H1 (cell line): ENCODE measurements at regions not wholly inside any gene's neighbourhood (a gene's known extent, or its start where the extent isn't known, plus 50 kb on each side); places are given as distances from the start of the nearest gene placed in this dataset.

Experiments used
- CTCF ChIA-PET: fragments of 300-600 bp; sonication (Branson Sonifier 250); formaldehyde crosslinking; loops from one replicate; lab custom pipeline; 2021; ENCODE audit not compliant: partially characterized antibody; lab: Charles Lee
- POLR2A ChIA-PET: fragments of 300-600 bp; sonication (Branson Sonifier 250); formaldehyde crosslinking; loops from one replicate; lab custom pipeline; 2021; ENCODE audit warnings: inconsistent platforms; ENCODE audit not compliant: partially characterized antibody; lab: Charles Lee
- DNase-seq, 2 experiments: peaks; one replicate each; pipeline versions ENCODE4 v3.0.0 to v3.0.0-alpha.2; 2010 to 2022; ENCODE audit warnings: low spot score in 2 of 2, low read depth in 1 of 2, mixed read lengths in 1 of 2
- FAIRE-seq: peaks from 2 replicates; lab custom pipeline; 2011; peaks lifted over from hg19 to GRCh38; lab: Jason Lieb, UNC
- H2AFZ ChIP-seq: 2 replicates; pipeline ENCODE4 v1.8.1; 2012; ENCODE audit warnings: low read length, inconsistent platforms
- H2AK5ac ChIP-seq: 2 replicates; pipeline ENCODE4 v1.6.1; 2013; ENCODE audit warnings: low read depth, low read length
- H2BK120ac ChIP-seq: replicated peaks from 2 replicates; pipeline ENCODE3; 2013; ENCODE audit warnings: low read depth, low read length, inconsistent platforms
- H2BK12ac ChIP-seq: 2 replicates; pipeline ENCODE4 v1.6.1; 2013; ENCODE audit warnings: low read depth, low read length
- H2BK15ac ChIP-seq: 2 replicates; pipeline ENCODE4 v1.6.1; 2013; ENCODE audit warnings: low read length
- H2BK20ac ChIP-seq: 2 replicates; pipeline ENCODE4 v1.6.1; 2013; ENCODE audit warnings: low read length
- H2BK5ac ChIP-seq: 2 replicates; pipeline ENCODE4 v1.6.1; 2013; ENCODE audit warnings: low read depth, low read length
- H3K14ac ChIP-seq: 2 replicates; pipeline ENCODE4 v1.6.1; 2013; ENCODE audit warnings: inconsistent platforms; ENCODE audit not compliant: insufficient read length
- H3K18ac ChIP-seq: 2 replicates; pipeline ENCODE4 v1.6.1; 2013; ENCODE audit warnings: low read length; ENCODE audit errors: extremely low read depth
- H3K23ac ChIP-seq: 2 replicates; pipeline ENCODE4 v1.6.1; 2013; ENCODE audit warnings: inconsistent platforms; ENCODE audit not compliant: insufficient read length
- H3K23me2 ChIP-seq: 2 replicates; pipeline ENCODE4 v1.6.1; 2013; ENCODE audit warnings: low read depth, low read length
- H3K27ac ChIP-seq: 2 replicates; pipeline ENCODE4 v1.6.1; 2011; ENCODE audit warnings: low read depth, low read length, inconsistent platforms
- H3K27me3 ChIP-seq, 4 experiments: replicated peaks in 1 of 4; 1 replicate in 1 of 4; 2 replicates in 3 of 4; pipeline versions ENCODE4 v1.6.1 to v1.8.1; 2011 to 2013; ENCODE audit warnings: low read length in 3 of 4, mild to moderate bottlenecking in 3 of 4, inconsistent platforms in 2 of 4, mixed read lengths in 2 of 4, moderate library complexity in 1 of 4; ENCODE audit not compliant: control insufficient read depth in 3 of 4, insufficient read depth in 3 of 4; ENCODE audit errors: extremely low read depth in 1 of 4
- H3K36me3 ChIP-seq, 4 experiments: 2 replicates each; pipeline versions ENCODE4 v1.6.1 to v1.8.1; 2011 to 2013; ENCODE audit warnings: mild to moderate bottlenecking in 4 of 4, low read length in 3 of 4, moderate library complexity in 2 of 4, control low read depth in 1 of 4, inconsistent platforms in 1 of 4; ENCODE audit not compliant: insufficient read depth in 4 of 4, control insufficient read depth in 2 of 4
- H3K4ac ChIP-seq: replicated peaks from 2 replicates; pipeline ENCODE3; 2013; ENCODE audit warnings: low read length, low read depth, mixed read lengths, inconsistent platforms; ENCODE audit not compliant: insufficient read length
- H3K4me1 ChIP-seq, 4 experiments: replicated peaks in 1 of 4; 1 replicate in 1 of 4; 2 replicates in 3 of 4; pipeline versions ENCODE4 v1.6.1 to v1.8.1; 2011 to 2013; ENCODE audit warnings: low read length in 3 of 4, inconsistent platforms in 2 of 4, mixed read lengths in 1 of 4; ENCODE audit not compliant: insufficient read depth in 4 of 4, control insufficient read depth in 3 of 4
- H3K4me2 ChIP-seq, 2 experiments: 2 replicates each; pipeline versions ENCODE4 v1.6.1 to v1.8.1; 2011 to 2013; ENCODE audit warnings: low read depth in 2 of 2, low read length in 2 of 2, control low read depth in 1 of 2, inconsistent platforms in 1 of 2, mild to moderate bottlenecking in 1 of 2; ENCODE audit not compliant: insufficient read depth in 1 of 2
- H3K4me3 ChIP-seq, 4 experiments: fragments of 200-600, 300-600 bp in 1 of 4; sonication (generic), shearing (Covaris generic), sonication (Bioruptor Twin) in 1 of 4; 2 replicates each; pipeline versions ENCODE4 v1.5.1 to v1.8.1; 2011 to 2016; ENCODE audit warnings: low read length in 4 of 4, low read depth in 3 of 4, control low read depth in 2 of 4, inconsistent platforms in 2 of 4, mild to moderate bottlenecking in 2 of 4, mixed read lengths in 1 of 4, moderate library complexity in 1 of 4; ENCODE audit not compliant: insufficient read depth in 2 of 4; ENCODE audit errors: extremely low read depth in 1 of 4
- H3K56ac ChIP-seq: replicated peaks from 2 replicates; pipeline ENCODE3; 2013; ENCODE audit warnings: low read depth, mild to moderate bottlenecking, mixed read lengths, low read length, inconsistent platforms; ENCODE audit not compliant: insufficient read length
- H3K79me1 ChIP-seq: 2 replicates; pipeline ENCODE4 v1.6.1; 2013; ENCODE audit warnings: low read depth, low read length, control low read depth
- H3K79me2 ChIP-seq, 2 experiments: 2 replicates each; pipeline versions ENCODE4 v1.6.1 to v1.8.1; 2012 to 2013; ENCODE audit warnings: low read length in 2 of 2, mild to moderate bottlenecking in 2 of 2, inconsistent platforms in 1 of 2; ENCODE audit not compliant: insufficient read depth in 2 of 2, control insufficient read depth in 1 of 2
- H3K9ac ChIP-seq, 4 experiments: replicated peaks in 1 of 4; 1 replicate in 1 of 4; 2 replicates in 3 of 4; pipeline versions ENCODE4 v1.6.1 to v1.8.1; 2011 to 2013; ENCODE audit warnings: low read depth in 3 of 4, low read length in 3 of 4, control low read depth in 2 of 4, mild to moderate bottlenecking in 2 of 4, moderate library complexity in 2 of 4, inconsistent platforms in 1 of 4; ENCODE audit errors: extremely low read depth in 1 of 4
- H3K9me3 ChIP-seq, 2 experiments: 2 replicates each; pipeline versions ENCODE4 v1.6.1 to v1.8.1; 2012 to 2013; ENCODE audit warnings: mild to moderate bottlenecking in 2 of 2, moderate library complexity in 2 of 2, control low read depth in 1 of 2, inconsistent platforms in 1 of 2, low read depth in 1 of 2, low read length in 1 of 2, mixed read lengths in 1 of 2; ENCODE audit not compliant: insufficient read depth in 2 of 2
- H4K20me1 ChIP-seq, 2 experiments: replicated peaks in 1 of 2; 2 replicates each; pipeline versions ENCODE3 to v1.8.1; 2011 to 2013; ENCODE audit warnings: inconsistent platforms in 2 of 2, low read length in 2 of 2, mild to moderate bottlenecking in 1 of 2; ENCODE audit not compliant: insufficient read depth in 2 of 2, control insufficient read depth in 1 of 2
- H4K5ac ChIP-seq: 2 replicates; pipeline ENCODE4 v1.6.1; 2013; ENCODE audit warnings: low read length, low read depth, mixed read lengths, inconsistent platforms; ENCODE audit not compliant: insufficient read length
- H4K8ac ChIP-seq: 2 replicates; pipeline ENCODE4 v1.8.0; 2013; ENCODE audit warnings: mild to moderate bottlenecking, moderate library complexity, low read length, inconsistent platforms; ENCODE audit not compliant: insufficient read depth; ENCODE audit errors: extremely low read depth
- H4K91ac ChIP-seq: replicated peaks from 2 replicates; pipeline ENCODE3; 2013; ENCODE audit warnings: low read length, mixed read lengths, inconsistent platforms; ENCODE audit not compliant: insufficient read length
- ASH2L ChIP-seq: fragments of 200-600, 300-600 bp; sonication (generic); IDR thresholded peaks from one replicate; pipeline ENCODE4 v1.7.1; 2017; ENCODE audit warnings: low read length
- E2F6 ChIP-seq: IDR thresholded peaks from 2 replicates; pipeline ENCODE4 v1.6.1; 2012; ENCODE audit warnings: inconsistent platforms
- MAFK ChIP-seq: IDR thresholded peaks from 2 replicates; pipeline ENCODE4 v1.6.1; 2012; ENCODE audit warnings: low read depth, mild to moderate bottlenecking, improper control_type of control experiment, low read length
- PHF8 ChIP-seq: fragments of 200-600 bp; sonication (generic); conservative IDR thresholded peaks from 2 replicates; pipeline ENCODE4 v1.7.1; 2012; ENCODE audit warnings: low read depth, mild to moderate bottlenecking, inconsistent platforms, low read length, moderate library complexity
- SP2 ChIP-seq: IDR thresholded peaks from 2 replicates; pipeline ENCODE4 v1.6.1; 2012; ENCODE audit warnings: mild to moderate bottlenecking, low read length, inconsistent platforms
- WGBS, 2 experiments: shearing (Covaris generic) in 1 of 2; methylation state at CpG; one replicate each; pipeline versions ENCODE4 v1.1.6 to v1.1.7; 2013 to 2015; ENCODE audit warnings: low lambda C conversion rate in 2 of 2, mixed read lengths in 2 of 2, inconsistent platforms in 1 of 2, low coverage in 1 of 2, missing lambda C conversion rate in 1 of 2; ENCODE audit not compliant: insufficient replicate concordance in 2 of 2, insufficient coverage in 1 of 2, insufficient read length in 1 of 2; ENCODE audit errors: extremely low coverage in 1 of 2, missing lambda C conversion rate in 1 of 2; 5-methylcytosine and 5-hydroxymethylcytosine counted together

- Histone ChIP-seq H2AK5ac (no peak overlapping the region), H3K18ac (no peak overlapping the region), H2BK12ac (no peak overlapping the region), H3K56ac (no peak overlapping the region), H2BK5ac (no peak overlapping the region), H3K27me3 (no peaks in the 10 kb centered on the region), H3K4me2 (no peak overlapping the region), H4K20me1 (no peaks in the 10 kb centered on the region), H3K4ac (no peak overlapping the region), H3K27ac (no peak overlapping the region), H2BK120ac (no peak overlapping the region), H4K91ac (no peak overlapping the region), H4K8ac (no peak overlapping the region), H3K9ac (no peak overlapping the region), H2BK15ac (no peak overlapping the region), H3K4me3 (no peak overlapping the region), H3K79me1 (no peaks in the 10 kb centered on the region), H3K23ac (no peak overlapping the region), H3K79me2 (no peaks in the 10 kb centered on the region), H3K23me2 (no peaks in the 10 kb centered on the region; the same call in 1 of the 2 replicates), H3K4me1 (no peaks in the 10 kb centered on the region; a peak in 2 of 7 replicates), H3K36me3 (no peaks in the 10 kb centered on the region), H3K9me3 (no peaks in the 10 kb centered on the region), H2AFZ (no peak overlapping the region), H3K14ac (no peak overlapping the region), H4K5ac (no peak overlapping the region), H2BK20ac (no peak overlapping the region)
- CTCF ChIA-PET: interaction anchor here (1.3 to 2.5 kb wide), 6 partner anchors 10 to 162 kb away, joined by 3 to 9 read pairs (median 5); no protein-coding TSS in a partner anchor
- POLR2A ChIA-PET: no interaction called here
- 90% methylated on average over 2 of the region's 2 CpGs; no CpG with 5 or more reads in 1 of the 2 experiments for WGBS, 2 experiments
- DNase-seq (no peak), FAIRE-seq (no peak)
- no peak for TF ChIP-seq ASH2L
- no peak for TF ChIP-seq PHF8
- TF ChIP-seq SP2: no peak
- TF ChIP-seq MAFK: no peak
- no peak for TF ChIP-seq E2F6
These were observed 54.0 kb upstream of the C4orf54 start for GRCh38 chr4:99711657-99712056.
